ENCODE measurements at regions not wholly inside any gene's neighbourhood (a gene's known extent, or its start where the extent isn't known, plus 50 kb on each side); places are given as distances from the start of the nearest gene placed in this dataset.

DNA sequence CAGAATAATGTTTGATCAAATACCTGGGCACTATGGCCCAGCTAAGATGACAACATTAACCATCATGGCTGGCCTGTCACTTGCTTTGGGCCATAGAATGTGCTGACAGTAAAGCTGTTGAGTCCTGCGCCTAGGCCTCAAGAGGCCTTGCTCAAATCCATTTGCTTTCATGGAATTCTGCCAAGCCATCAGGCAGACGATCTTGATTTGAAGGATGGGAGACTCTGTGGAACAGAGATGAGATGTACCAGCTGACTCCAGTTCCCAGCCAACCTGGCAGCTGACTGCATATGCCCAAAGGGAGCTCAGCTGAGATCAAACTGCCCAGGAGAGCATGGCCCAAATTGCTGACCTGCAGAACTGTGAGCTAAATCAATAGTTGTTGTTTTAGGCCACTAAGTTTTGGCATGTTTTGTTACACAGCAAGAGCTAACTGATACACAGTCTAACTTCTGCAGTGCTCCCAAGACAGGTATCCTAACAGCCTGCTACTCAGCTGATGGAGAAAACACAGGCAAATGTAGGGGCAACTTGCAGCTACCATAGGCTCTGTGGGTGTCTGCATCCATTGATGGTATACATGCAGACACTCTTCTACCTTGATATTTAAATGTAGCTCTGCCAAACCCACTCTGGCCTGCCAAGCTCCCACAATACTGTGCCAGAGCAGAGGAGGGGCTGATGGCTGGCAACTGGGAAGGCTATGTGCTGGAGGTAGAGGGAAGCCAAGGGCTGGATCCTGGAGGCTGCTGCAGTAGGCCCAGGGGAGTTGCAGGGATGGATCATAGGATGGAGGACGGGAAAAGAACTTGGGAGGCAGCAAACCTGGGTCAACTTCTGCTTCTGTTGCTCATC, 55.2 kb upstream of the RNF24 start:
- DNase-seq (ENCODE audit: low read depth in 2 of 2, low spot score in 1 of 2) = no peak

DNA sequence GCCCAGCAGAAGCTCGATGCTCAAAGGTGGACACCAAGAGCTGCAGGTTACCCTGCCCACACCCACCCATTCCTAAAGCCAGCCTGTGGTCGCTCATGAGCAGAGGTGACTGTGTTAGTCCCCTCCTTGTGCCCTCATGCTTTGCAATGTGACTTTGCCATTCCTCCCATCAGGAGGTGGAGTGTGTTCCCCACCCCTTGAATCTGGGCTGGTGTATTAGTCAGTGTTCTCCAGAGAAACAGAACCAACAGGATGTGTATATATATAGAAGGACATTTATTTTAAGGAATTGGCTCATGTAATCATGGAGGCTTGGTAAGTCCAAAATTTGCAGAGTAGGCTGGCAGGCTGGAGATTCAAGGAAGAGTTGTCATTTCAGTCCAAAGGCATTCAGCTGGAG, 54.4 kb upstream of the RNF24 start:
- DNase-seq (ENCODE audit: low read depth in 2 of 2, low spot score in 1 of 2) = no peak

DNA sequence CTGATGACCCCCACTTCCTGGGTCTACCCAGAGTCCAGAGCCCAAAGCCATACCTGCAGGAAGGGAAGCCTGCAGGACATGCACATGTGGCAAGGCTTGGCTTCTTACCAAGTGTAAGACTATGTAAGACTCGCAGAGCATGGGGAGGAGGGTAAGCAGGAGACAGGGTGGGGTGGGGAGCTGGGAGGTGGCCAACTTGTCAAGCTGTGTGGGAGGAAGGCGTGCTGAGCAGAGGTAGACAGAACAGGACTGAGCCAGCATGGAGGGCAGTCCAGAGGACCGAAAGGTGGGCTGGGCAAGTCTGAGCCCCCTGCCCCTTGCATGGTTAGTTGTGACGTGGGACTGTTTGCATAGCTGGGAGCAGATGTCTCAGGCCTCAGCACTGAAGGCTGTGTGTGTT, 53.4 kb upstream of the RNF24 start:
- no peak for DNase-seq (ENCODE audit: low read depth in 2 of 2, low spot score in 1 of 2)

DNA sequence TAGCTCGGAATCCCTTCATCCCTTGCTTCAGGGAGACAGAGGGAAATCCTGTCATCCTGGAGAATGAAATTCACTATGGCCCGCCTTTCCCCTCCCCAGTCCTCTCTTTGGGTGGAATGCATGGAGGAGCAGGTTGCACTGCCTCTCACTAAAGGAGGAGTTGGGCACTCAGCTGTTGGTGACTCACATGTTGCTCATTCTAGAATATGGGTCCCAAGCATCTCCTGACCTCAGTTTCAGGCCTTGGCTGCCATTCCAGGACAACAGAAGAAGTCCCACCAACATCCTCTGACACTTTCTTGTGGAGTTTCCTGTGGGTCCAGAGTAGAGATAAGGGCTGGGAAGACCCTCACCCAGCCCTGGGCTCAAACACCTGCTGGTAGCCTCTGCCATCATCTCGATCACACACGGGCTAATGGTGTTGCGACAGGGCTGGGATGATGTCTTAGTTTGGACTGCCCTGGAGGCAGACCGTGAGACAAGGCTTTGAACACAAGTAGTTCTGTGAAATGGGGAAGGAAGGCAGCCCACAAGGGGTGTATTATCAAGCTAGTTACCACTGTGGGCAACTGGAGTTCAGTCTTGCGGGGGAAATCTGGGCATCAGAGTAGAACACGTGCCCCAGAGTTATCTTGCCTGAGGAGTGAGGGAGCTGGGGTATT, 52.4 kb upstream of the RNF24 start:
- no peak for DNase-seq (ENCODE audit: low read depth in 2 of 2, low spot score in 1 of 2)

DNA sequence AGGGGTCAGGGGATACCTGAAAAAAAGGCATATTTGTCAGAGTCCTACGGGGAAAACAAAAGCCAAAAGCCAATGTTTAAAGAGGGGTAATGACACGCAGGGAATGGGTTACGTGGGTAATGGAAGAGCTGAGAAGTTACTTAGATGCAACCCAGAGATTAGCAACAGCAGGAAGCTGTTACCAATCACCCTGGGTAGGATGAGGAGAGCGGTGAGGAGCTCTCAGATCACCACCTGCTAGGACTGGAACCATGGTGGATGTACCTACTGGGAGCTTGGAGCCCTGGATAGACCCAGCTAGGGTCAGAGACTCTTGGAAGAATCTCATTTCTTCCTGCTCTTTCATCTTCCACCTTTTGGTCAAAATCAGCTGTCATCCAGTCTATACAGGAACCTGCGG, 51.2 kb upstream of the RNF24 start:
- DNase-seq (ENCODE audit: low read depth in 2 of 2, low spot score in 1 of 2) = no peak

DNA sequence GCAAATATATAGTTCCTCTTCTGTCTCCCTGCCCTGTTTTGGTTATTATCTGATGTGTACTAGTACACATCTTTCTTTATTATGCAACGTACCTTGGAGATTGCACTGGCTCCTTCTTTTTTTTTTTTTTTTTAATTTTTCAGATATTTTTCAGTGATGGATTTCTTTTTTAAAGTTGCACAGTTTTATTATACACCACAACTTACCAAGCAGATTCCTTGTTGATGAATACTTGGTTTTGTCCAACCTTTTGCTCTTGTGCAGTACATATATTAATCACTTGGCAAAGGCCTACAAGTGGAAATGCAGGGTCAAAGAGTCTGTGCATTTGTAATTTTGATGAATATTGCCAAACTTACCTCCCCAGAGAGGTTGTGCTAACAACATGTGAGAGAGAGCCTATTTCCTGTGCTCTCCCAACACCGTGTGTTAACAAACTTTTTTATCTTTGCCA, 50.1 kb upstream of the RNF24 start:
- DNase-seq (ENCODE audit: low read depth in 2 of 2, low spot score in 1 of 2) = no peak
